ENCODE measurements at regions not wholly inside any gene's neighbourhood (a gene's known extent, or its start where the extent isn't known, plus 50 kb on each side); places are given as distances from the start of the nearest gene placed in this dataset.
"Not testable (repeated sequence)": the region's sequence is repeated elsewhere in the genome, so short reads cannot be mapped to it uniquely, and the experiment has no call there.

GRCh38 chr5:108560166-108560565 lies 178.3 kb upstream of the FBXL17 start:
- Mint-ChIP-seq H3K27me3 (ENCODE audit: low read depth) (peaks cover 3% of the 10 kb centered on the region), H3K27ac (no peak overlapping the region), H3K36me3 (ENCODE audit: insufficient read depth in 2 of 2) (no peaks in the 10 kb centered on the region), H3K9me3 (no peaks in the 10 kb centered on the region), H3K4me1 (ENCODE audit: low read depth) (no peaks in the 10 kb centered on the region), H3K4me3 (no peak overlapping the region)
- no peak for ATAC-seq (replicated peaks in 1 of 2)
- no peak for DNase-seq

GRCh38 chr5:108558840-108559239 lies 176.9 kb upstream of the FBXL17 start:
- ATAC-seq (replicated peaks in 1 of 2); H3K4me3 Mint-ChIP-seq; H3K27me3 Mint-ChIP-seq (ENCODE audit: low read depth); H3K9me3 Mint-ChIP-seq; DNase-seq; H3K27ac Mint-ChIP-seq; H3K4me1 Mint-ChIP-seq (ENCODE audit: low read depth); H3K36me3 Mint-ChIP-seq (ENCODE audit: insufficient read depth in 2 of 2): not testable (repeated sequence)

GRCh38 chr5:108558142-108558541 lies 176.2 kb upstream of the FBXL17 start:
- H3K9me3 Mint-ChIP-seq; H3K4me1 Mint-ChIP-seq (ENCODE audit: low read depth); ATAC-seq (replicated peaks in 1 of 2); DNase-seq; H3K27ac Mint-ChIP-seq; H3K4me3 Mint-ChIP-seq; H3K36me3 Mint-ChIP-seq (ENCODE audit: insufficient read depth in 2 of 2); H3K27me3 Mint-ChIP-seq (ENCODE audit: low read depth): not testable (repeated sequence)

GRCh38 chr5:108557686-108558085 lies 175.8 kb upstream of the FBXL17 start:
- Mint-ChIP-seq H3K27ac (no peak overlapping the region), H3K4me3 (no peak overlapping the region), H3K9me3 (no peaks in the 10 kb centered on the region), H3K36me3 (ENCODE audit: insufficient read depth in 2 of 2) (no peaks in the 10 kb centered on the region), H3K4me1 (ENCODE audit: low read depth) (no peaks in the 10 kb centered on the region), H3K27me3 (ENCODE audit: low read depth) (no peaks in the 10 kb centered on the region)
- no peak for DNase-seq
- ATAC-seq (replicated peaks in 1 of 2): no peak

- Mint-ChIP-seq H3K4me1 (ENCODE audit: low read depth) (no peaks in the 10 kb centered on the region), H3K27me3 (ENCODE audit: low read depth) (no peaks in the 10 kb centered on the region), H3K9me3 (no peaks in the 10 kb centered on the region), H3K36me3 (ENCODE audit: insufficient read depth in 2 of 2) (no peaks in the 10 kb centered on the region), H3K27ac (no peak overlapping the region), H3K4me3 (no peak overlapping the region)
- ATAC-seq (replicated peaks in 1 of 2) (no peak), DNase-seq (no peak)
These were observed 174.7 kb upstream of the FBXL17 start for GRCh38 chr5:108556441-108557145.

- ATAC-seq (replicated peaks in 1 of 2): no peak
- Mint-ChIP-seq H3K27me3 (ENCODE audit: low read depth) (peaks cover 20% of the 10 kb centered on the region), H3K9me3 (no peaks in the 10 kb centered on the region), H3K4me3 (no peak overlapping the region), H3K4me1 (ENCODE audit: low read depth) (no peaks in the 10 kb centered on the region), H3K27ac (no peak overlapping the region), H3K36me3 (ENCODE audit: insufficient read depth in 2 of 2) (no peaks in the 10 kb centered on the region)
- no peak for DNase-seq
These were observed 167.0 kb upstream of the FBXL17 start for GRCh38 chr5:108548684-108549596.

GRCh38 chr5:108546939-108547338 lies 165.0 kb upstream of the FBXL17 start:
- no peaks in the 10 kb centered on the region for H3K36me3 Mint-ChIP-seq (ENCODE audit: insufficient read depth in 2 of 2)
- ATAC-seq (replicated peaks in 1 of 2) (no peak), DNase-seq (no peak)
- H3K27ac Mint-ChIP-seq: no peak overlapping the region
- no peaks in the 10 kb centered on the region for H3K4me1 Mint-ChIP-seq (ENCODE audit: low read depth)
- no peaks in the 10 kb centered on the region for H3K9me3 Mint-ChIP-seq
- H3K27me3 Mint-ChIP-seq (ENCODE audit: low read depth): peaks cover 20% of the 10 kb centered on the region
- no peak overlapping the region for H3K4me3 Mint-ChIP-seq

GRCh38 chr5:108545301-108545700 lies 163.4 kb upstream of the FBXL17 start:
- DNase-seq (no peak), ATAC-seq (replicated peaks in 1 of 2) (no peak)
- Mint-ChIP-seq H3K27me3 (ENCODE audit: low read depth) (peaks cover 20% of the 10 kb centered on the region), H3K27ac (no peak overlapping the region), H3K36me3 (ENCODE audit: insufficient read depth in 2 of 2) (no peaks in the 10 kb centered on the region), H3K4me3 (no peak overlapping the region), H3K4me1 (ENCODE audit: low read depth) (no peaks in the 10 kb centered on the region), H3K9me3 (peaks cover 0 to 2% of the 10 kb centered on the region in 2 donors)

GRCh38 chr5:108543486-108543885 lies 161.6 kb upstream of the FBXL17 start:
- H3K4me3 Mint-ChIP-seq: no peak overlapping the region
- no peaks in the 10 kb centered on the region for H3K36me3 Mint-ChIP-seq (ENCODE audit: insufficient read depth in 2 of 2)
- no peak overlapping the region for H3K27ac Mint-ChIP-seq
- peaks cover 12% of the 10 kb centered on the region for H3K27me3 Mint-ChIP-seq (ENCODE audit: low read depth)
- peaks cover 0 to 2% of the 10 kb centered on the region in 2 donors for H3K9me3 Mint-ChIP-seq
- no peak for DNase-seq
- ATAC-seq (replicated peaks in 1 of 2): no peak
- H3K4me1 Mint-ChIP-seq (ENCODE audit: low read depth): no peaks in the 10 kb centered on the region

GRCh38 chr5:108541836-108542235 lies 159.9 kb upstream of the FBXL17 start:
- ATAC-seq (replicated peaks in 1 of 2) (no peak), DNase-seq (no peak)
- H3K4me1 Mint-ChIP-seq (ENCODE audit: low read depth): no peaks in the 10 kb centered on the region
- peaks cover 14% of the 10 kb centered on the region for H3K27me3 Mint-ChIP-seq (ENCODE audit: low read depth)
- no peaks in the 10 kb centered on the region for H3K36me3 Mint-ChIP-seq (ENCODE audit: insufficient read depth in 2 of 2)
- H3K4me3 Mint-ChIP-seq: no peak overlapping the region
- H3K9me3 Mint-ChIP-seq: peaks cover 0 to 2% of the 10 kb centered on the region in 2 donors
- no peak overlapping the region for H3K27ac Mint-ChIP-seq

GRCh38 chr5:108536321-108536720 lies 154.4 kb upstream of the FBXL17 start:
- H3K27ac Mint-ChIP-seq: no peak overlapping the region
- DNase-seq (no peak), ATAC-seq (replicated peaks in 1 of 2) (no peak)
- H3K27me3 Mint-ChIP-seq (ENCODE audit: low read depth): peaks cover 9% of the 10 kb centered on the region
- H3K4me3 Mint-ChIP-seq: no peak overlapping the region
- H3K36me3 Mint-ChIP-seq (ENCODE audit: insufficient read depth in 2 of 2): no peaks in the 10 kb centered on the region
- H3K9me3 Mint-ChIP-seq: peaks cover 0 to 2% of the 10 kb centered on the region in 2 donors
- H3K4me1 Mint-ChIP-seq (ENCODE audit: low read depth): no peaks in the 10 kb centered on the region

GRCh38 chr5:108532129-108532445 lies 150.2 kb upstream of the FBXL17 start:
- H3K36me3 Mint-ChIP-seq (ENCODE audit: insufficient read depth in 2 of 2); H3K9me3 Mint-ChIP-seq; H3K27ac Mint-ChIP-seq; DNase-seq; H3K4me1 Mint-ChIP-seq (ENCODE audit: low read depth); ATAC-seq (replicated peaks in 1 of 2); H3K4me3 Mint-ChIP-seq: not testable (repeated sequence)
- H3K27me3 Mint-ChIP-seq (ENCODE audit: low read depth): peaks cover 16% of the 10 kb centered on the region

GRCh38 chr5:108531367-108532128 lies 149.7 kb upstream of the FBXL17 start:
- Mint-ChIP-seq H3K27ac (no peak overlapping the region), H3K4me1 (ENCODE audit: low read depth) (no peaks in the 10 kb centered on the region), H3K9me3 (peaks cover under 1 to 6% of the 10 kb centered on the region in 2 donors), H3K4me3 (no peak overlapping the region), H3K27me3 (ENCODE audit: low read depth) (peaks cover 17% of the 10 kb centered on the region), H3K36me3 (ENCODE audit: insufficient read depth in 2 of 2) (peaks cover under 1 to 2% of the 10 kb centered on the region in 2 donors)
- ATAC-seq (replicated peaks in 1 of 2) (no peak), DNase-seq (no peak)
